ENCODE measurements at regions not wholly inside any gene's neighbourhood (a gene's known extent, or its start where the extent isn't known, plus 50 kb on each side); places are given as distances from the start of the nearest gene placed in this dataset.

- DNase-seq (ENCODE audit: low read depth, low spot score) (no peak), FAIRE-seq (no peak)
- Histone ChIP-seq H3K27me3 (ENCODE audit: control insufficient read depth in 2 of 2, insufficient read depth in 2 of 2, low read length in 2 of 2) (no peaks in the 10 kb centered on the region), H3K4me1 (ENCODE audit: control insufficient read depth, extremely low read depth, insufficient read depth, low read length) (peaks cover 36% of the 10 kb centered on the region), H3K36me3 (ENCODE audit: control insufficient read depth in 2 of 2, extremely low read depth in 1 of 2, insufficient read depth in 2 of 2, low read length in 2 of 2) (no peaks in the 10 kb centered on the region), H3K79me2 (ENCODE audit: control insufficient read depth, insufficient read depth, low read length) (no peaks in the 10 kb centered on the region), H3K9me3 (replicated peaks; ENCODE audit: control insufficient read depth, insufficient read depth, low read length) (no peaks in the 10 kb centered on the region), H3K4me2 (ENCODE audit: insufficient read depth, low read length) (no peak overlapping the region), H3K4me3 (replicated peaks in 1 of 3; ENCODE audit: insufficient read depth in 1 of 3, low read depth in 1 of 3, low read length in 3 of 3) (no peak overlapping the region), H3K9me1 (replicated peaks; ENCODE audit: control insufficient read depth, extremely low read depth, insufficient read depth, low read length) (no peaks in the 10 kb centered on the region), H3K27ac (ENCODE audit: insufficient read depth, low read depth, low read length) (no peak overlapping the region), H2AFZ (ENCODE audit: low read depth, low read length) (no peak overlapping the region), H4K20me1 (replicated peaks; ENCODE audit: control insufficient read depth, extremely low read depth, insufficient read depth, low read length) (no peaks in the 10 kb centered on the region), H3K9ac (replicated peaks; ENCODE audit: extremely low read depth, insufficient read depth, low read length) (no peak overlapping the region)
- ChIA-PET CTCF (interaction anchor here (1.2 to 1.6 kb wide), 2 partner anchors 953 to 1034 kb away, joined by 4 read pairs; no protein-coding TSS in a partner anchor), POLR2A (no interaction called here)
- dilution Hi-C loops (cut with MboI; ENCODE audit: extremely low pct_ligation_motif_present, low sequenced_read_pairs) (no loop called here), intact Hi-C loops (cut with micrococcal nuclease) (loop anchor here (5.0 kb wide), 2 partner anchors 37 to 1293 kb away; no protein-coding TSS in a partner anchor)
- BruUV-seq (replicated peaks), result no TSS peak
- no peak for TF ChIP-seq MAX (IDR thresholded peaks at IDR 0.05; ENCODE audit: insufficient read depth, insufficient read length)
- TF ChIP-seq EZH2 (IDR thresholded peaks at IDR 0.05; ENCODE audit: borderline replicate concordance, low read depth, low read length, severe bottlenecking), result no peak
- no peak for TF ChIP-seq CTCF (IDR thresholded peaks at IDR 0.05; ENCODE audit: extremely low read depth in 1 of 2, insufficient read depth in 1 of 2, low read depth in 1 of 2, low read length in 2 of 2)
- no peak for TF ChIP-seq POLR2AphosphoS5 (IDR thresholded peaks at IDR 0.05; ENCODE audit: insufficient read depth, low read depth, low read length)
- no peak for TF ChIP-seq GATA2 (IDR thresholded peaks at IDR 0.05; ENCODE audit: insufficient read depth, insufficient read length, low read depth, low read length)
These were observed 391.1 kb downstream of the KCNJ2 start for GRCh38 chr17:70560471-70560870.

- H3K9me1 ChIP-seq (replicated peaks; ENCODE audit: control insufficient read depth, extremely low read depth, insufficient read depth, low read length), result no peaks in the 10 kb centered on the region
- H3K9me3 ChIP-seq (replicated peaks; ENCODE audit: control insufficient read depth, insufficient read depth, low read length), result no peaks in the 10 kb centered on the region
- FAIRE-seq (no peak), DNase-seq (ENCODE audit: low read depth, low spot score) (no peak)
- no peak overlapping the region for H3K9ac ChIP-seq (replicated peaks; ENCODE audit: extremely low read depth, insufficient read depth, low read length)
- peaks cover 36% of the 10 kb centered on the region for H3K4me1 ChIP-seq (ENCODE audit: control insufficient read depth, extremely low read depth, insufficient read depth, low read length)
- no peaks in the 10 kb centered on the region for H3K27me3 ChIP-seq (ENCODE audit: control insufficient read depth in 2 of 2, insufficient read depth in 2 of 2, low read length in 2 of 2)
- no peak overlapping the region for H2AFZ ChIP-seq (ENCODE audit: low read depth, low read length)
- H3K36me3 ChIP-seq (ENCODE audit: control insufficient read depth in 2 of 2, extremely low read depth in 1 of 2, insufficient read depth in 2 of 2, low read length in 2 of 2), result no peaks in the 10 kb centered on the region
- H3K79me2 ChIP-seq (ENCODE audit: control insufficient read depth, insufficient read depth, low read length), result no peaks in the 10 kb centered on the region
- no peak for TF ChIP-seq CTCF (IDR thresholded peaks at IDR 0.05; ENCODE audit: extremely low read depth in 1 of 2, insufficient read depth in 1 of 2, low read depth in 1 of 2, low read length in 2 of 2)
- TF ChIP-seq MAX (IDR thresholded peaks at IDR 0.05; ENCODE audit: insufficient read depth, insufficient read length), result no peak
- TF ChIP-seq JUN (IDR thresholded peaks at IDR 0.05; ENCODE audit: borderline replicate concordance, insufficient read depth, insufficient read length, low read depth), result no peak
- TF ChIP-seq EZH2 (IDR thresholded peaks at IDR 0.05; ENCODE audit: borderline replicate concordance, low read depth, low read length, severe bottlenecking), result no peak
- no peak for TF ChIP-seq POLR2AphosphoS5 (IDR thresholded peaks at IDR 0.05; ENCODE audit: insufficient read depth, low read depth, low read length)
- no peak for TF ChIP-seq FOS (IDR thresholded peaks at IDR 0.05; ENCODE audit: borderline replicate concordance, insufficient read depth, low read length)
- no peak for TF ChIP-seq MYC (IDR thresholded peaks at IDR 0.05; ENCODE audit: low read depth, low read length)
- TF ChIP-seq GATA2 (IDR thresholded peaks at IDR 0.05; ENCODE audit: insufficient read depth, insufficient read length, low read depth, low read length), result no peak
- TF ChIP-seq POLR2A (IDR thresholded peaks at IDR 0.05; ENCODE audit: low read depth, low read length), result no peak
- dilution Hi-C loops (cut with MboI; ENCODE audit: extremely low pct_ligation_motif_present, low sequenced_read_pairs), result no loop called here
- POLR2A ChIA-PET, result no interaction called here
- intact Hi-C loops (cut with micrococcal nuclease), result loop anchor here (5.0 kb wide), 2 partner anchors 35 to 1295 kb away; no protein-coding TSS in a partner anchor
- CTCF ChIA-PET, result interaction anchor here (1.1 kb wide), 1 partner anchor 10 kb away, joined by 5 read pairs; no protein-coding TSS in a partner anchor
- no peaks in the 10 kb centered on the region for H4K20me1 ChIP-seq (replicated peaks; ENCODE audit: control insufficient read depth, extremely low read depth, insufficient read depth, low read length)
- H3K4me2 ChIP-seq (ENCODE audit: insufficient read depth, low read length), result no peak overlapping the region
- BruUV-seq (replicated peaks), result no TSS peak
- no peak overlapping the region for H3K27ac ChIP-seq (ENCODE audit: insufficient read depth, low read depth, low read length)
- no peak overlapping the region for H3K4me3 ChIP-seq (replicated peaks in 1 of 3; ENCODE audit: insufficient read depth in 1 of 3, low read depth in 1 of 3, low read length in 3 of 3)
These were observed 392.8 kb downstream of the KCNJ2 start for GRCh38 chr17:70562137-70562536.

Measured in endothelial cell of umbilical vein (primary cell).